Testis (tissue), 2 donors: ENCODE measurements at regions not wholly inside any gene's neighbourhood (a gene's known extent, or its start where the extent isn't known, plus 50 kb on each side); places are given as distances from the start of the nearest gene placed in this dataset.

Source experiments
- CTCF ChIP-seq, 3 experiments: fragments of 450-650 bp in 2 of 3; fragments of 200-600 bp in 1 of 3; sonication (generic) in 1 of 3; IDR thresholded peaks; one replicate each; pipeline ENCODE4 v1.5.1; 2016 to 2019; ENCODE audit warnings: antibody characterized with exemption in 3 of 3, mild to moderate bottlenecking in 2 of 3, moderate library complexity in 1 of 3
- POLR2A ChIP-seq: fragments of 450-650 bp; IDR thresholded peaks from one replicate; pipeline ENCODE4 v1.6.1; 2017; ENCODE audit warnings: antibody characterized with exemption, mild to moderate bottlenecking, moderate library complexity

- TF ChIP-seq CTCF (IDR thresholded peaks at IDR 0.05) (no peak), POLR2A (no peak)
These were observed 676.6 kb upstream of the CCDC179 start for GRCh38 chr11:23536907-23537306.
